Activated T-cell treated with anti-CD3 and anti-CD28 coated beads, Interleukin-2, amount 50 U/mL, for 72 hours (primary cell): ENCODE measurements at regions not wholly inside any gene's neighbourhood (a gene's known extent, or its start where the extent isn't known, plus 50 kb on each side); places are given as distances from the start of the nearest gene placed in this dataset.

Experiments used
- ATAC-seq, 2 donors: fragments of 150-1000 bp; cut with Tn5 transposase; replicated peaks in 1 of 2; 2 replicates each; pipeline ENCODE4 v1.10.0; 2021; ENCODE audit warnings: moderate library complexity in 2 of 2, mild to moderate bottlenecking in 1 of 2
- DNase-seq, 2 donors: peaks; one replicate each; pipeline ENCODE4 v3.0.0; 2021 to 2022; ENCODE audit warnings: mixed read lengths in 1 of 2
- H3K27ac Mint-ChIP-seq: one replicate; pipeline ENCODE4 v1.8.0; 2022; ENCODE audit warnings: mild to moderate bottlenecking, moderate library complexity, mixed read lengths
- H3K27me3 Mint-ChIP-seq: one replicate; pipeline ENCODE4 v1.8.0; 2022; ENCODE audit warnings: low read depth, mixed read lengths
- H3K36me3 Mint-ChIP-seq, 2 donors: one replicate each; pipeline ENCODE4 v1.8.0; 2022; ENCODE audit warnings: mixed read lengths in 2 of 2, mild to moderate bottlenecking in 1 of 2; ENCODE audit not compliant: insufficient read depth in 2 of 2
- H3K4me1 Mint-ChIP-seq: one replicate; pipeline ENCODE4 v1.8.0; 2022; ENCODE audit warnings: low read depth, mixed read lengths
- H3K4me3 Mint-ChIP-seq, 2 donors: one replicate each; pipeline ENCODE4 v1.8.0; 2022; ENCODE audit warnings: mild to moderate bottlenecking in 2 of 2, mixed read lengths in 2 of 2, moderate library complexity in 2 of 2
- H3K9me3 Mint-ChIP-seq, 2 donors: one replicate each; pipeline ENCODE4 v1.8.0; 2022; ENCODE audit warnings: mixed read lengths in 2 of 2

GRCh38 chr7:26051021-26051420 is 101.0 kb upstream of the NFE2L3 start:
- H3K27ac Mint-ChIP-seq = no peak overlapping the region
- no peak overlapping the region for H3K4me3 Mint-ChIP-seq
- no peaks in the 10 kb centered on the region for H3K4me1 Mint-ChIP-seq
- H3K27me3 Mint-ChIP-seq = peaks cover 42% of the 10 kb centered on the region
- DNase-seq = no peak
- H3K36me3 Mint-ChIP-seq = no peaks in the 10 kb centered on the region
- H3K9me3 Mint-ChIP-seq = no peaks in the 10 kb centered on the region
- ATAC-seq = no peak

GRCh38 chr7:26052706-26053105 is 99.3 kb upstream of the NFE2L3 start:
- H3K4me1 Mint-ChIP-seq = no peaks in the 10 kb centered on the region
- ATAC-seq (no peak), DNase-seq (no peak)
- H3K9me3 Mint-ChIP-seq = no peaks in the 10 kb centered on the region
- peaks cover 50% of the 10 kb centered on the region for H3K27me3 Mint-ChIP-seq
- no peak overlapping the region for H3K27ac Mint-ChIP-seq
- no peak overlapping the region for H3K4me3 Mint-ChIP-seq
- H3K36me3 Mint-ChIP-seq = no peaks in the 10 kb centered on the region

- Mint-ChIP-seq H3K36me3 (no peaks in the 10 kb centered on the region), H3K27ac (no peak overlapping the region), H3K4me3 (no peak overlapping the region), H3K9me3 (no peaks in the 10 kb centered on the region), H3K27me3 (peaks cover 50% of the 10 kb centered on the region), H3K4me1 (no peaks in the 10 kb centered on the region)
- DNase-seq (no peak), ATAC-seq (no peak)
Measured at GRCh38 chr7:26054386-26054785, 97.6 kb upstream of the NFE2L3 start.

- Mint-ChIP-seq H3K27me3 (peaks cover 46% of the 10 kb centered on the region), H3K9me3 (no peaks in the 10 kb centered on the region), H3K4me1 (no peaks in the 10 kb centered on the region), H3K36me3 (no peaks in the 10 kb centered on the region), H3K4me3 (no peak overlapping the region), H3K27ac (no peak overlapping the region)
- DNase-seq = no peak
- no peak for ATAC-seq
Measured at GRCh38 chr7:26055241-26055640, 96.8 kb upstream of the NFE2L3 start.

- ATAC-seq (no peak), DNase-seq (no peak)
- H3K4me1 Mint-ChIP-seq = peaks cover 17% of the 10 kb centered on the region
- H3K27me3 Mint-ChIP-seq = peaks cover 26% of the 10 kb centered on the region
- H3K9me3 Mint-ChIP-seq = no peaks in the 10 kb centered on the region
- H3K27ac Mint-ChIP-seq = no peak overlapping the region
- H3K4me3 Mint-ChIP-seq = no peak overlapping the region
- no peaks in the 10 kb centered on the region for H3K36me3 Mint-ChIP-seq
Measured at GRCh38 chr7:26060733-26061677, 91.0 kb upstream of the NFE2L3 start.

- Mint-ChIP-seq H3K4me1 (peaks cover 17% of the 10 kb centered on the region), H3K4me3 (no peak overlapping the region), H3K27me3 (peaks cover 27% of the 10 kb centered on the region), H3K27ac (peak overlapping the region; percentile 73), H3K9me3 (no peaks in the 10 kb centered on the region), H3K36me3 (no peaks in the 10 kb centered on the region)
- peak; percentile 72 to 74 for ATAC-seq
- DNase-seq = peak; percentile 74 to 77
Measured at GRCh38 chr7:26061678-26062603, 90.1 kb upstream of the NFE2L3 start.

GRCh38 chr7:26065652-26066051 is 86.3 kb upstream of the NFE2L3 start:
- Mint-ChIP-seq H3K27ac (no peak overlapping the region), H3K4me1 (peaks cover 17% of the 10 kb centered on the region), H3K36me3 (no peaks in the 10 kb centered on the region), H3K4me3 (no peak overlapping the region), H3K27me3 (peaks cover 23% of the 10 kb centered on the region), H3K9me3 (no peaks in the 10 kb centered on the region)
- ATAC-seq (no peak), DNase-seq (no peak)

GRCh38 chr7:26066736-26067135 is 85.3 kb upstream of the NFE2L3 start:
- Mint-ChIP-seq H3K27me3 (peaks cover 23% of the 10 kb centered on the region), H3K36me3 (no peaks in the 10 kb centered on the region), H3K4me3 (no peak overlapping the region), H3K4me1 (peaks cover 8% of the 10 kb centered on the region), H3K27ac (no peak overlapping the region), H3K9me3 (no peaks in the 10 kb centered on the region)
- ATAC-seq = no peak
- no peak for DNase-seq

GRCh38 chr7:26070290-26070689 is 81.7 kb upstream of the NFE2L3 start:
- Mint-ChIP-seq H3K9me3 (no peaks in the 10 kb centered on the region), H3K27me3 (peaks cover 15% of the 10 kb centered on the region), H3K27ac (no peak overlapping the region), H3K4me1 (no peaks in the 10 kb centered on the region), H3K36me3 (no peaks in the 10 kb centered on the region), H3K4me3 (no peak overlapping the region)
- no peak for ATAC-seq
- no peak for DNase-seq

GRCh38 chr7:26071622-26072456 is 80.2 kb upstream of the NFE2L3 start:
- no peak for ATAC-seq
- H3K27me3 Mint-ChIP-seq = peaks cover 15% of the 10 kb centered on the region
- DNase-seq = no peak
- no peaks in the 10 kb centered on the region for H3K36me3 Mint-ChIP-seq
- H3K27ac Mint-ChIP-seq = no peak overlapping the region
- H3K4me1 Mint-ChIP-seq = no peaks in the 10 kb centered on the region
- no peaks in the 10 kb centered on the region for H3K9me3 Mint-ChIP-seq
- no peak overlapping the region for H3K4me3 Mint-ChIP-seq

GRCh38 chr7:26073041-26073440 is 79.0 kb upstream of the NFE2L3 start:
- Mint-ChIP-seq H3K27ac (no peak overlapping the region), H3K9me3 (no peaks in the 10 kb centered on the region), H3K4me3 (no peak overlapping the region), H3K4me1 (no peaks in the 10 kb centered on the region), H3K27me3 (peaks cover 22% of the 10 kb centered on the region), H3K36me3 (no peaks in the 10 kb centered on the region)
- ATAC-seq = no peak
- no peak for DNase-seq

- no peak overlapping the region for H3K27ac Mint-ChIP-seq
- peaks cover 13% of the 10 kb centered on the region for H3K4me1 Mint-ChIP-seq
- H3K9me3 Mint-ChIP-seq = no peaks in the 10 kb centered on the region
- no peaks in the 10 kb centered on the region for H3K36me3 Mint-ChIP-seq
- H3K27me3 Mint-ChIP-seq = peaks cover 40% of the 10 kb centered on the region
- ATAC-seq (no peak), DNase-seq (no peak)
- H3K4me3 Mint-ChIP-seq = no peak overlapping the region
Measured at GRCh38 chr7:26074919-26075318, 77.1 kb upstream of the NFE2L3 start.
